Stimulated activated naive CD8-positive, alpha-beta T cell treated with anti-CD3 and anti-CD28 coated beads, Interleukin-15, amount 100 ng/mL, for 72 hours (primary cell): ENCODE measurements at regions not wholly inside any gene's neighbourhood (a gene's known extent, or its start where the extent isn't known, plus 50 kb on each side); places are given as distances from the start of the nearest gene placed in this dataset.
A peak's percentile ranks its signal among the peaks of the same experiment; 100 is the strongest.
"Not testable (repeated sequence)": the region's sequence is repeated elsewhere in the genome, so short reads cannot be mapped to it uniquely, and the experiment has no call there.

Experiments
- ATAC-seq: fragments of 150-1000 bp; cut with Tn5 transposase; 2 replicates; pipeline ENCODE4 v1.10.0; 2021; ENCODE audit warnings: mild to moderate bottlenecking, moderate library complexity
- DNase-seq, 2 donors: peaks; one replicate each; pipeline ENCODE4 v3.0.0; 2021 to 2022
- H3K27ac Mint-ChIP-seq, 2 donors: one replicate each; pipeline ENCODE4 v1.8.0; 2022; ENCODE audit warnings: mild to moderate bottlenecking in 2 of 2, mixed read lengths in 2 of 2, moderate library complexity in 2 of 2
- H3K27me3 Mint-ChIP-seq: one replicate; pipeline ENCODE4 v1.8.0; 2022; ENCODE audit warnings: mixed read lengths
- H3K4me1 Mint-ChIP-seq: one replicate; pipeline ENCODE4 v1.8.0; 2022; ENCODE audit warnings: mild to moderate bottlenecking, mixed read lengths
- H3K4me3 Mint-ChIP-seq, 2 donors: one replicate each; pipeline ENCODE4 v1.8.0; 2022; ENCODE audit warnings: mild to moderate bottlenecking in 2 of 2, mixed read lengths in 2 of 2, moderate library complexity in 1 of 2
- H3K9me3 Mint-ChIP-seq, 2 donors: one replicate each; pipeline ENCODE4 v1.8.0; 2022; ENCODE audit warnings: mixed read lengths in 2 of 2

DNA sequence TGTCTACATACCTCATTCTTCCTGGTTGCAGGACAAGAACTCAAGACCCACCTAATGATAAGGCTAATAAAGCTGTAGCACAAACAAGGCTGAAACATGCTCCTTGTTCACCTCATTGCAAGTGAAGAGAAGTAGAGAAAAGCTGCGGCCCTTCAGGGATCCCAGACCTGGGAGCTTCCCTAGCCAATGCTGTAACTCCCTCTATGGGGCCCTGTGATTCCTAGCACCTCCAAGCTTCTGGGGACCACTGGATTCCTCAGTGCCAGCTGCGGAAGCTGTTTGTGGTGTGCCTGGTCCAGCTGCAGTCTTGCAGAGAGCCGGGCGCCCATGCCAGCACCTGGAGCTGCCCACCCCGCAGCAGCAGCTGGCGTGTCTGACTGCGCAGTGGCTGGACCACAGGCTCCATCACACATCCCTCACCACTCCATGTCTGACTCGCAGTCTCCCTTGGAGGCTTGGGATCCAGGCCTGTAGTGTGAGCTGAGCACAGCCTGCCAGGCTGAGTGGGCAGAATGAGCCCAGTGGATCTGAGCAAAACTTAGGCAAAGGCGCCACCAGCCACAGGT is 737.2 kb upstream of the GJE1 start:
- Mint-ChIP-seq H3K4me3 (no peak overlapping the region), H3K27me3 (peaks cover 6% of the 10 kb centered on the region), H3K4me1 (no peaks in the 10 kb centered on the region), H3K27ac (no peak overlapping the region), H3K9me3 (no peaks in the 10 kb centered on the region)
- DNase-seq (no peak), ATAC-seq (peak; percentile 20)

- ATAC-seq (peak; percentile 35), DNase-seq (no peak)
- Mint-ChIP-seq H3K27ac (no peak overlapping the region), H3K4me1 (no peaks in the 10 kb centered on the region), H3K9me3 (no peaks in the 10 kb centered on the region), H3K27me3 (peaks cover 6% of the 10 kb centered on the region), H3K4me3 (no peak overlapping the region)
Observed at GRCh38 chr6:141394565-141395051, 738.1 kb upstream of the GJE1 start.

DNA sequence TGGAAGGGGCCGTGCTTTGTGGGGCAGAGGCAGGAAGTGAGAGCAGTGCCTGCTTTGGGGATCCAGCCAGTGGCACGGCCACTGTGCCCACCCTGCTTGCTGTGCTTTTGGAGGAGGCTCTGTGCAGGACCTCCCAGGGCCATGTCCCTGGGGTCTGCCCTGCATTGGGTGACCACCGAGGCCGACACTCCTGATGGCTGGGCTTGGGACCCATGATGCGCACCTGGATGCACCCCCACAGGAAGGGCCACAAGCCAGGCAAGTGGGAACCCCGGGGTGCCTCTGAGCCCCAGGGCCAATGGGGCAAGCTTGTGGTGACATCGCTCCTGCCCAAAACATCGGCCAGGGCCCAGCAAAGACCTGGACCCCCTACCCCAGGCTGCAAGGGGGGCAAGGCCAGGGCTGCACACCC is 738.6 kb upstream of the GJE1 start:
- DNase-seq (no peak), ATAC-seq (peak; percentile 64)
- Mint-ChIP-seq H3K27me3 (peaks cover 6% of the 10 kb centered on the region), H3K9me3 (no peaks in the 10 kb centered on the region), H3K4me1 (no peaks in the 10 kb centered on the region), H3K4me3 (no peak overlapping the region), H3K27ac (no peak overlapping the region)

DNA sequence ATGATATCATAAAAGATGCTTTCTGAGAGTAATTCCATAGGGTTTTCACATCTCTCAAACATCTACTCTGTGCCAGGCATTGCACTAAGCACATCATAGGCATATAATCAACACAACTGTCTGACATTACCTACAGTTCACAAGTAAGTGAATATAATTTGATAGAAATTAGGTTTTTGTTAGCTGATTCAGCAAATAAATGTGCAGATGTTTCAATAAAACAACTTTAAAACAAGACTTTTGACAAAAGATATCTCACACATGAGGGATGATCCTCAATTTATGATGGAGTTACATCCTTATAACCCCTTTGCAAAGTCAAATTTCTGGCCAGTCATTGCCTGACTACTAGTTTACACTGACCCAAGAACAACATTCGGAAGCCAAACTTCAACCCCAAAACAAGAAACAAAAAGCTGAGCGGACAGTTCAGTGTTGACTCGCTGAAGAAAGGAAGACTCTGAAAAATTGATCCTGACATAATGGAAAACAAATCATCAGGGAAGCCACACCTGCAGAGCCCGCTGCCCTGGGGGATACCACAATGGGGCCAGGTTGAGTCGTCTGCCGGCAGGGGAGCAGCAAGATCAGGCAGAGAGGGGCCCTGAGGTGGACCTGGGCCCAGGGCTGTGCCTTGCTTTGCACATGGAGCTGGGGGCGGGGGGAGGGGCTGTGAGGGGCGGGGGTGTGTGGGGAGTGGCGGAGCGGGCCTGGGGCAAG is 739.2 kb upstream of the GJE1 start:
- Mint-ChIP-seq H3K4me1 (no peaks in the 10 kb centered on the region), H3K9me3 (no peaks in the 10 kb centered on the region), H3K27me3 (peaks cover 6% of the 10 kb centered on the region), H3K27ac (peak overlapping the region in 1 of 2 donors; percentile 14), H3K4me3 (no peak overlapping the region)
- ATAC-seq, result no peak
- DNase-seq, result no peak

- not testable (repeated sequence) for DNase-seq, H3K4me1 Mint-ChIP-seq, H3K4me3 Mint-ChIP-seq, H3K27ac Mint-ChIP-seq, H3K27me3 Mint-ChIP-seq, H3K9me3 Mint-ChIP-seq, ATAC-seq
Observed at GRCh38 chr6:141391135-141391534, 741.6 kb upstream of the GJE1 start.

- H3K27me3 Mint-ChIP-seq, result no peaks in the 10 kb centered on the region
- no peaks in the 10 kb centered on the region for H3K4me1 Mint-ChIP-seq
- DNase-seq (no peak), ATAC-seq (no peak)
- H3K9me3 Mint-ChIP-seq, result no peaks in the 10 kb centered on the region
- no peak overlapping the region for H3K27ac Mint-ChIP-seq
- H3K4me3 Mint-ChIP-seq, result no peak overlapping the region
Observed at GRCh38 chr6:141388666-141389065, 744.1 kb upstream of the GJE1 start.

DNA sequence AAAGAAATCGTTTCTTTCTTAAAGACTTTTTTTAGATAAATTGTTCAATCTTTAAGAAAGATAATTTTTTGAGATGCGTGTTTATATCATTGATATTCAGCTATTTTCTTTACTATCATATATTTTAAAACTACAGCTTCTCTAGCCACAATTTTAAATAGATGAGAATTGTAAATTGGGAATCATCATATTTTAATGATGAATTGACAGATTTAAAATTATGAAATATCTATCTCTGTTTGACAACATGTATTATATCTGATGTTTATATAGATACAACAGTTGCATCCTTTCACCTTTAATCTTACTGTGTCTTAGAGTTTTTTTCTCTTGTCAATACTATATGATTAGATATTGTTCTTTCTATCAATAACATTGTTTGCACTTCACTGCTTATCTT is 762.3 kb upstream of the GJE1 start:
- Mint-ChIP-seq H3K27me3 (no peaks in the 10 kb centered on the region), H3K4me1 (no peaks in the 10 kb centered on the region), H3K4me3 (no peak overlapping the region), H3K9me3 (no peaks in the 10 kb centered on the region), H3K27ac (no peak overlapping the region)
- no peak for DNase-seq
- no peak for ATAC-seq

GRCh38 chr6:141366796-141367195 is 765.9 kb upstream of the GJE1 start:
- not testable (repeated sequence) for H3K27me3 Mint-ChIP-seq, H3K27ac Mint-ChIP-seq, H3K9me3 Mint-ChIP-seq, H3K4me1 Mint-ChIP-seq, ATAC-seq, DNase-seq, H3K4me3 Mint-ChIP-seq

DNA sequence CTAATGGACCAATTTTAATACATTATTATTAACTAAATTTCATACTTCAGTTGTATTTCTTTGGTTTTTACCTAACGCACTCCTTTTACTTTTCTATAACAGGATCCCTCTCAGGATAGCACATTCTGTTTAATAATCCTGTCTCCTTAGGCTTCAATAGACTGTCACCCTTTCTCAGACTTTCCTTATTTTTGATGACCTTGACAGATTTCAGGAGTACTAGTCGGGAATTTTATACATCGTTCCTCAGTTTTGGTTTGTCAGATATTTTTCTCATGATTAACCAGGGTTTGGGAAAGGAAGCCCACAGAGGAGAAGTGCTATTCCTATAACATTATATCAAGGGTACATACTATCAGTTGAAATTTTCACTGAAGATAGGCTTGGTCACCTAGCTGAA is 768.0 kb upstream of the GJE1 start:
- Mint-ChIP-seq H3K4me3 (no peak overlapping the region), H3K27me3 (no peaks in the 10 kb centered on the region), H3K9me3 (no peaks in the 10 kb centered on the region), H3K27ac (no peak overlapping the region), H3K4me1 (no peaks in the 10 kb centered on the region)
- no peak for ATAC-seq
- no peak for DNase-seq

GRCh38 chr6:141364232-141364631 is 768.5 kb upstream of the GJE1 start:
- H3K4me3 Mint-ChIP-seq, result no peak overlapping the region
- H3K27me3 Mint-ChIP-seq, result no peaks in the 10 kb centered on the region
- H3K4me1 Mint-ChIP-seq, result no peaks in the 10 kb centered on the region
- no peak overlapping the region for H3K27ac Mint-ChIP-seq
- no peaks in the 10 kb centered on the region for H3K9me3 Mint-ChIP-seq
- no peak for DNase-seq
- no peak for ATAC-seq

DNA sequence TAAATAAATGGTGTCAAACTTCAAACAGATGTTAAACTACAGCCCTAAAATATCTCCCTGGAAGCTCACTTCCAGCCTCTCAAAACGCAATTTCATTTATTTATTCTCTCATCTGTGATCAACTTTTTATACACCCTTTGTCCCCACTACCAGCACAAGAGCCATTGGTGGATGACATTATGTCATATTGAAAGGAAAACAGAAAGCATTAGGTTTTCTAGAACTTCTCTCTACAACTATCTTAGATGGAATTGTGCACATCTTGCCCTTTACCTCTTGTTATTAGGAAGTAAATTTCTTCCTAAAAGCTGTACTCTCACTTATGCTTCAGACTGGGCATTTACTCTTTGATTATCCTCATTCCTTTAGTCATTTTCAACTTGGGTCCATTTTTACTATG is 771.2 kb upstream of the GJE1 start:
- ATAC-seq (no peak), DNase-seq (no peak)
- H3K9me3 Mint-ChIP-seq, result peaks cover 0 to 8% of the 10 kb centered on the region in 2 donors
- H3K4me1 Mint-ChIP-seq, result no peaks in the 10 kb centered on the region
- H3K27ac Mint-ChIP-seq, result peak overlapping the region in 1 of 2 donors; percentile 40
- H3K4me3 Mint-ChIP-seq, result no peak overlapping the region
- H3K27me3 Mint-ChIP-seq, result no peaks in the 10 kb centered on the region

GRCh38 chr6:141359953-141360352 is 772.8 kb upstream of the GJE1 start:
- Mint-ChIP-seq H3K27ac (no peak overlapping the region), H3K4me1 (no peaks in the 10 kb centered on the region), H3K27me3 (no peaks in the 10 kb centered on the region), H3K4me3 (no peak overlapping the region), H3K9me3 (peaks cover 3 to 8% of the 10 kb centered on the region in 2 donors)
- ATAC-seq (no peak), DNase-seq (no peak)

GRCh38 chr6:141354191-141354955 is 778.4 kb upstream of the GJE1 start:
- Mint-ChIP-seq H3K4me1 (no peaks in the 10 kb centered on the region), H3K4me3 (no peak overlapping the region), H3K27ac (no peak overlapping the region), H3K9me3 (peaks cover 3 to 8% of the 10 kb centered on the region in 2 donors), H3K27me3 (no peaks in the 10 kb centered on the region)
- DNase-seq, result no peak
- ATAC-seq, result no peak

- DNase-seq (no peak), ATAC-seq (no peak)
- Mint-ChIP-seq H3K9me3 (peaks cover 0 to 3% of the 10 kb centered on the region in 2 donors), H3K27ac (no peak overlapping the region), H3K4me1 (no peaks in the 10 kb centered on the region), H3K27me3 (peaks cover 7% of the 10 kb centered on the region), H3K4me3 (no peak overlapping the region)
Observed at GRCh38 chr6:141351721-141352120, 781.0 kb upstream of the GJE1 start.

DNA sequence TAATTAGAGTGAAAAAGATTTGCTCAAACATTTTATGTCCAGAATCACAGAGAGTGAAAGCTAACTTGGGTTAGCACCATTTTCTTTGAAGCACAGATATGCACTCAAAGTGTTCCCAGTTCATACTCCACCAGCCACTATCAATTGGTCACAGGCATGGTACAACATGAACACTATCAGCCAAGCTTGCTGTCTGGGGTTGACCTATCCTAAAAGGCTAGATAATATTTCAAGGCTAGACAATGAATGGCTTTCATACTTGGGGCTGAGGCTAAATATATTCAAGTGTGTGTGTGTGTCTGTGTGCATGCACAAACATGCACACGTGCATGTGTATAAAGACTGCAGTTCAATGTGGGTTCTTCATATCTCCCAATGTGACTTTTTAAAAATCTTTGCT is 783.0 kb upstream of the GJE1 start:
- Mint-ChIP-seq H3K4me3 (no peak overlapping the region), H3K9me3 (no peaks in the 10 kb centered on the region), H3K4me1 (no peaks in the 10 kb centered on the region), H3K27ac (no peak overlapping the region), H3K27me3 (peaks cover 15% of the 10 kb centered on the region)
- ATAC-seq, result no peak
- no peak for DNase-seq

- Mint-ChIP-seq H3K9me3 (no peaks in the 10 kb centered on the region), H3K27ac (no peak overlapping the region), H3K4me1 (no peaks in the 10 kb centered on the region), H3K27me3 (peaks cover 15% of the 10 kb centered on the region), H3K4me3 (no peak overlapping the region)
- no peak for ATAC-seq
- no peak for DNase-seq
Observed at GRCh38 chr6:141347906-141348492, 784.7 kb upstream of the GJE1 start.
